Endodermal cell (in vitro differentiated cells): ENCODE measurements at regions not wholly inside any gene's neighbourhood (a gene's known extent, or its start where the extent isn't known, plus 50 kb on each side); places are given as distances from the start of the nearest gene placed in this dataset.

Experiments used
- DNase-seq: peaks from one replicate; pipeline ENCODE4 v3.0.0-alpha.2; 2017
- H3K27ac ChIP-seq: 2 replicates; pipeline ENCODE4 v1.5.1; 2013; ENCODE audit warnings: mild to moderate bottlenecking, low read depth, low read length, moderate library complexity
- H3K27me3 ChIP-seq: 2 replicates; pipeline ENCODE4 v1.6.1; 2013; ENCODE audit warnings: mild to moderate bottlenecking, low read length, moderate library complexity; ENCODE audit not compliant: insufficient read depth, control insufficient read depth, poor library complexity, severe bottlenecking
- H3K36me3 ChIP-seq: 2 replicates; pipeline ENCODE4 v1.7.0; 2013; ENCODE audit warnings: mild to moderate bottlenecking, low read length, moderate library complexity; ENCODE audit not compliant: control insufficient read depth, insufficient read depth
- H3K4me1 ChIP-seq: one replicate; pipeline ENCODE4 v1.7.0; 2013; ENCODE audit warnings: low read length; ENCODE audit not compliant: control insufficient read depth, insufficient read depth
- H3K4me3 ChIP-seq: 2 replicates; pipeline ENCODE4 v1.5.1; 2013; ENCODE audit warnings: mild to moderate bottlenecking, low read length, moderate library complexity
- H3K9ac ChIP-seq: 2 replicates; pipeline ENCODE4 v1.6.1; 2013; ENCODE audit warnings: mild to moderate bottlenecking, low read length, moderate library complexity; ENCODE audit not compliant: poor library complexity, severe bottlenecking; ENCODE audit errors: extremely low read depth
- H3K9me3 ChIP-seq: 2 replicates; pipeline ENCODE4 v1.6.1; 2013; ENCODE audit warnings: mild to moderate bottlenecking, low read length, moderate library complexity; ENCODE audit not compliant: control insufficient read depth
- H3K27ac Mint-ChIP-seq: 2 replicates; pipeline ENCODE4 v1.8.0; 2020; ENCODE audit warnings: mixed read lengths
- H3K27me3 Mint-ChIP-seq: 2 replicates; pipeline ENCODE4 v1.8.0; 2021; ENCODE audit warnings: mild to moderate bottlenecking, mixed read lengths; ENCODE audit not compliant: insufficient read depth
- H3K36me3 Mint-ChIP-seq: 2 replicates; pipeline ENCODE4 v1.8.0; 2020; ENCODE audit warnings: low read depth, mixed read lengths
- H3K4me1 Mint-ChIP-seq: 2 replicates; pipeline ENCODE4 v1.8.0; 2020; ENCODE audit warnings: mixed read lengths
- H3K4me3 Mint-ChIP-seq: 2 replicates; pipeline ENCODE4 v1.8.0; 2020; ENCODE audit warnings: mild to moderate bottlenecking, moderate library complexity, mixed read lengths
- H3K9me3 Mint-ChIP-seq: 2 replicates; pipeline ENCODE4 v1.8.0; 2020; ENCODE audit warnings: mild to moderate bottlenecking, mixed read lengths
- WGBS, 2 experiments: methylation state at CpG; one replicate each; pipeline versions ENCODE4 v1.1.5 to v1.1.7; 2013; ENCODE audit warnings: missing lambda C conversion rate in 2 of 2, mixed read lengths in 1 of 2; ENCODE audit not compliant: insufficient coverage in 1 of 2, insufficient read length in 1 of 2; 5-methylcytosine and 5-hydroxymethylcytosine counted together
- TF ChIP-seq, protein P1 (sequence below): fragments of 200-600 bp; sonication (generic); conservative IDR thresholded peaks from 2 replicates; pipeline ENCODE4 v1.5.0; 2021; ENCODE audit warnings: antibody characterized with exemption, mild to moderate bottlenecking

GRCh38 chr19:34067861-34068271 lies 104.4 kb upstream of the LSM14A start:
- Histone ChIP-seq H3K4me3 (no peak overlapping the region), H3K36me3 (no peaks in the 10 kb centered on the region), H3K27ac (no peak overlapping the region), H3K27me3 (no peaks in the 10 kb centered on the region), H3K9me3 (no peaks in the 10 kb centered on the region), H3K9ac (no peak overlapping the region), H3K4me1 (no peaks in the 10 kb centered on the region)
- no peaks in the 10 kb centered on the region for H3K9me3 Mint-ChIP-seq
- TF ChIP-seq, protein P1, sequence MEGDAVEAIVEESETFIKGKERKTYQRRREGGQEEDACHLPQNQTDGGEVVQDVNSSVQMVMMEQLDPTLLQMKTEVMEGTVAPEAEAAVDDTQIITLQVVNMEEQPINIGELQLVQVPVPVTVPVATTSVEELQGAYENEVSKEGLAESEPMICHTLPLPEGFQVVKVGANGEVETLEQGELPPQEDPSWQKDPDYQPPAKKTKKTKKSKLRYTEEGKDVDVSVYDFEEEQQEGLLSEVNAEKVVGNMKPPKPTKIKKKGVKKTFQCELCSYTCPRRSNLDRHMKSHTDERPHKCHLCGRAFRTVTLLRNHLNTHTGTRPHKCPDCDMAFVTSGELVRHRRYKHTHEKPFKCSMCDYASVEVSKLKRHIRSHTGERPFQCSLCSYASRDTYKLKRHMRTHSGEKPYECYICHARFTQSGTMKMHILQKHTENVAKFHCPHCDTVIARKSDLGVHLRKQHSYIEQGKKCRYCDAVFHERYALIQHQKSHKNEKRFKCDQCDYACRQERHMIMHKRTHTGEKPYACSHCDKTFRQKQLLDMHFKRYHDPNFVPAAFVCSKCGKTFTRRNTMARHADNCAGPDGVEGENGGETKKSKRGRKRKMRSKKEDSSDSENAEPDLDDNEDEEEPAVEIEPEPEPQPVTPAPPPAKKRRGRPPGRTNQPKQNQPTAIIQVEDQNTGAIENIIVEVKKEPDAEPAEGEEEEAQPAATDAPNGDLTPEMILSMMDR = no peak
- H3K4me1 Mint-ChIP-seq = no peaks in the 10 kb centered on the region
- no peaks in the 10 kb centered on the region for H3K36me3 Mint-ChIP-seq
- H3K27ac Mint-ChIP-seq = no peak overlapping the region
- H3K4me3 Mint-ChIP-seq = no peak overlapping the region
- H3K27me3 Mint-ChIP-seq = no peaks in the 10 kb centered on the region
- 93 to 96% methylated on average over 5 to 7 of the region's 7 CpGs for whole genome bisulfite sequencing, 2 experiments
- DNase-seq = no peak

DNA sequence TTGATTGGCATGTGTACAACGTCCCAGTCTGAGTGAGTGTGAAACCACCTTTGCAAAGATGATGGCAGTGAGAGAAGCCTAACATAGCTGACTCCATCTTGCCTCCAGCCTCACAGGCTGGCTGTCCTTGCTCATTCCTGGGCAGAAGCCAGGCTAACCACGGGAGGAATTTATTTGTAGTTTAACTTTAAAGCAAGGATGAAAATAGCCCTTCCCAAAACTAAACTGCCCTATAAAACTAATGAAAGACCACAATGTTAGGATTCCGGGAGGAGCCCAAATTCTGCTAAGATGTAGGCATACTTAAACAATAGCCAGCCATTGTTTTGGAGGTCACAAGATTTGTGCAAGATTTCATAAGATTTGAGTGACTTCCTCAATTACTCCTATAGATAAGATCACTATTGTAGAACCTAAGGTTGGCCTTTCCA lies 96.6 kb upstream of the LSM14A start:
- Histone ChIP-seq H3K4me3 (no peak overlapping the region), H3K4me1 (no peaks in the 10 kb centered on the region), H3K27ac (no peak overlapping the region), H3K9ac (no peak overlapping the region), H3K36me3 (no peaks in the 10 kb centered on the region), H3K9me3 (peaks cover 13% of the 10 kb centered on the region), H3K27me3 (no peaks in the 10 kb centered on the region)
- no peaks in the 10 kb centered on the region for H3K4me1 Mint-ChIP-seq
- no peak for DNase-seq
- no peak overlapping the region for H3K27ac Mint-ChIP-seq
- 83 to 85% methylated on average over 2 to 3 of the region's 3 CpGs for WGBS, 2 experiments
- H3K9me3 Mint-ChIP-seq = peaks cover 19% of the 10 kb centered on the region
- peaks cover 3% of the 10 kb centered on the region for H3K36me3 Mint-ChIP-seq
- no peaks in the 10 kb centered on the region for H3K27me3 Mint-ChIP-seq
- no peak overlapping the region for H3K4me3 Mint-ChIP-seq
- TF ChIP-seq, protein P1 = no peak

DNA sequence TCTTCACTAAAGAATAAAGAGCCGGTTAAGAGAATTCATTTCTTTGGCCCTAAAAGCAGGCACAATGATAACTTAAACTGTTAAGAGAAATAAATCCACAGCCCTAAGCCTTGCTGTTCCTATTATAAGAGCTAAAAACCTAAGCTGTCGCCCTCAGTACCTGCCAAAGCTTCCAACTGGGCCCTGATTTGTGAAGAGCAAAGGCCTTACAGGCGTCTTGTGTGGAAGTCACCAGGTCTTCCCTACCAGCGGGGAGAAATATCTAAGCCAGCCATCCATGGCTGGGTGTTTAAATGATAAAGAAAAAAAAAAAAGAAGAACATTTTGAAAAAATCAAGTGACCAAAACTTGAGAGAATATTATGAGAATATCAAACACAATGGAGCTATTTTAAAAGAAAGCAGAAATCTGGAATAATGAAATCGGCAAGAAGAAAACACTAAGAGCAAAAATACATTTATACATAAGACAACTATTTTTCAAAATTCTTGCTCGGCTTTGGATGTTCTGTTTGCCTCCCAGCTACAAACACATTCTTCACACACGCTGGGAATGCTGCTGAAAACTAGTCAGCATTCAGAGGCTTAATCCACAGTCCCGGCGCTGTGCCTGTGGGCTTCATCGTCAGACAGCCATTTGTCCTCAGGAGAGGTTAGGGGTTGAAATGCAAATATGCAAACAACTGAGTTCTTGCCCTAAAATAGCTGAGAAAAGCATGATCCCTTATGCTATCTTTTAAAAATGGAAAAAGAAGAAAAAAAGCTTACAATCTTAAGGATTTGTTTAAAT lies 89.8 kb upstream of the LSM14A start:
- peaks cover 18% of the 10 kb centered on the region for H3K9me3 Mint-ChIP-seq
- peaks cover 21% of the 10 kb centered on the region for H3K9me3 ChIP-seq
- no peaks in the 10 kb centered on the region for H3K27me3 Mint-ChIP-seq
- no peaks in the 10 kb centered on the region for H3K27me3 ChIP-seq
- peak; percentile 78 for DNase-seq
- H3K27ac Mint-ChIP-seq = peak overlapping the region; percentile 50
- H3K4me3 ChIP-seq = no peak overlapping the region
- H3K36me3 Mint-ChIP-seq = no peaks in the 10 kb centered on the region
- no peak overlapping the region for H3K4me3 Mint-ChIP-seq
- TF ChIP-seq, protein P1 = no peak
- H3K36me3 ChIP-seq = no peaks in the 10 kb centered on the region
- H3K4me1 Mint-ChIP-seq = peaks cover 23% of the 10 kb centered on the region
- no peak overlapping the region for H3K9ac ChIP-seq
- peak overlapping the region; percentile 45 for H3K27ac ChIP-seq
- peaks cover 10% of the 10 kb centered on the region for H3K4me1 ChIP-seq
- 44 to 50% methylated on average over 6 to 10 of the region's 10 CpGs for WGBS, 2 experiments
